Skeletal muscle satellite cell (primary cell): ENCODE measurements at regions not wholly inside any gene's neighbourhood (a gene's known extent, or its start where the extent isn't known, plus 50 kb on each side); places are given as distances from the start of the nearest gene placed in this dataset. TPM values are rescaled to one million over a fixed set of nuclear protein-coding genes. Genes with fewer than 3 reads are reported as not detected.

ENCODE experiments used
- H3K27me3 ChIP-seq: 2 replicates; pipeline ENCODE4 v1.7.0; 2013; ENCODE audit warnings: low read length; ENCODE audit not compliant: control insufficient read depth, insufficient read depth
- H3K36me3 ChIP-seq: 2 replicates; pipeline ENCODE4 v1.7.0; 2013; ENCODE audit warnings: mild to moderate bottlenecking, control low read depth, low read length; ENCODE audit not compliant: insufficient read depth
- H3K4me1 ChIP-seq: 2 replicates; pipeline ENCODE4 v1.7.0; 2013; ENCODE audit warnings: low read length; ENCODE audit not compliant: control insufficient read depth, insufficient read depth
- H3K4me2 ChIP-seq: 2 replicates; pipeline ENCODE4 v1.7.0; 2013; ENCODE audit warnings: mild to moderate bottlenecking, low read length
- H3K4me3 ChIP-seq: 2 replicates; pipeline ENCODE4 v1.7.0; 2013; ENCODE audit warnings: low read length
- H3K9ac ChIP-seq: 2 replicates; pipeline ENCODE4 v1.7.0; 2013; ENCODE audit warnings: mild to moderate bottlenecking, low read depth, low read length, moderate library complexity
- H3K9me3 ChIP-seq: replicated peaks from 2 replicates; pipeline ENCODE4 v1.7.0; 2013; ENCODE audit warnings: mild to moderate bottlenecking, control low read depth, low read length
- small RNA-seq: library from RNA; depleted of rRNA; stranded (forward); fragments of <200 nt; gene quantifications from one replicate; pipeline ENCODE3, GENCODE V24; 2012

DNA sequence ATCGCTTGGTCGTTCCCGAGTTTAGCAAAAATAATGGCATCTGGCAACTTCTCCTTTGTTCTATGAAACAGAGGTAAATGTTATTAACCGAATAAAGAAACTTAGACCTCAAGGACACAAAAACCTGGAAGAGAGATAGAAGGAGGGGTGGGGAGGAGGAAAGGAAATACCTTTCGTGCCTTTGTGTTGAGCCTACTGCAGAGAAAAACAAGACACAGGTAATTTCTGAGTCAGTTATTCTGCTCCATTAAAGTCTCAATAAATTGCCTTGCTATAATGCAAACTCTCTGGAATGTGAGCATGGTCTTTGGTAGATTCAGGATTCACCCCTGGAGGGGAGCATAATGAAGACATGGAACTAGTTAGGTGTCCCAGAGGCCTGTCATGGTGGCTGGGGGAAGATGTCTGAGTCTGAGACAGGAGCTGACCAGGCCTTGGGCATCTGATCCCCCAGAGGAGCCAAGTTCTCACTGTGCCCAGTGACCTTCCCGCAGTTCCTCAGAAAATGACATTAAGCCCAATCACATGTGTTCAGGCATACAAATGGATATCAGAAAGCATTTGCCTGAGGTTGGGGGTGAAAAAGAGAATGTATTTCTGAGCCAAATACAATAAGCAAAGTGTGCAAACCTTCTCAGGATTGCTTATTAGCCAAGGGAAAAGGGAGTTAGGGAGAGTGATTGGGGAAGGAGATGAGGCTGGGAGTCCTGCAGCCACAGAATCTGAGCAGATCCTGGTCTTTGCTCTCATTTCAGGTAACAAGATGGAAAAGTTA is 72.6 kb upstream of the CADM1 start:
- no peaks in the 10 kb centered on the region for H3K27me3 ChIP-seq
- H3K36me3 ChIP-seq = no peaks in the 10 kb centered on the region
- H3K9me3 ChIP-seq = peaks cover 3% of the 10 kb centered on the region
- no peak overlapping the region for H3K4me2 ChIP-seq
- H3K9ac ChIP-seq = no peak overlapping the region
- H3K4me3 ChIP-seq = no peak overlapping the region
- H3K4me1 ChIP-seq = no peaks in the 10 kb centered on the region

DNA sequence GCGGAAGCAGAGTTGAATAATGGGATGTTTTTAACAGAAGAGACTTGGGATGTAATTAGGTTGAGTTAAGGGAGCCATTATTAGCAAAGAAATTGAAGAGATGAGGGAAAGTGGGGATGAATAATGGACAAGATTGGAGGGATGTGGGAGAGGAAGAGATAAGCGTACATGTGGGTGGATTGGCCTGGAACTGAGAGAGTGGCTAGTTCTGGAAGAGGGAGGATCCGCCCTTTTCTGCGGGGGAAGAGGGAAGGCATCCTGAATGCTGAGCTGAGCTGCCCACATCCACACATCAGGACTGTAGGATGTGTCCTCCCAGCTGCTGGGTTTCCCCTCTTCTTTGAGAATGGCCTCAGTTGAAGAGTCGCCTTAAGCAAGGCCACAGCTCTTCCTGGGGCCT is 68.3 kb upstream of the CADM1 start:
- Histone ChIP-seq H3K27me3 (no peaks in the 10 kb centered on the region), H3K36me3 (no peaks in the 10 kb centered on the region), H3K4me2 (no peak overlapping the region), H3K9me3 (peaks cover 3% of the 10 kb centered on the region), H3K4me3 (no peak overlapping the region), H3K9ac (no peak overlapping the region), H3K4me1 (no peaks in the 10 kb centered on the region)

DNA sequence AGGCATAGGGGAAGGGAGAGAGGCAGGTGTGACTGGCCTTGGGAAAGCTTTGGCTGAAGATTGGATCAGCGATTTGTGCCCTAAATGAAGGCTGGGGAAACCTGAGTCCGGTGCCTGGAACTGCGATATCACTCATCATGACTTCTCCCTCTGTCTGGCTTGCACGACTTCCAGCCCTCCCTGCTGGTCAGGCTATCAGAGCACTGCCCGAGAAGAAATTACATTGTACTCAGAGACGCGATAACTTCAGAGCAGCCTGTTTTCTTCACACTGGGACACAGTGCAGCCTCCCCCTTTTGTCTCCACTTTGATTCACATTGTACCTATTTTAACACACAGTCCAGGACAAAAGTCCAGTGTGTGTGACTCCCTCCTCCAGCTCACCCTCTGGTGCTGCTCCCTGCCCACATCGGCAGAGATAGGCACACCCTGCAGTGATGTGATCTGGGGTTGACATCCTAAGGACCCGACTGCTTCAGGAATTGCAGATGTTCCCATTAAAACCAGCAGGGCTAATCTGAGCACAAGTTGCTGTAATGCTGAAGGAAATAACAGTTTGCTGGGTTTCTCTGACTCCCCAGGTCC is 62.1 kb upstream of the CADM1 start:
- Histone ChIP-seq H3K27me3 (no peaks in the 10 kb centered on the region), H3K4me2 (no peak overlapping the region), H3K36me3 (no peaks in the 10 kb centered on the region), H3K4me3 (no peak overlapping the region), H3K9ac (no peak overlapping the region), H3K4me1 (no peaks in the 10 kb centered on the region), H3K9me3 (no peaks in the 10 kb centered on the region)

DNA sequence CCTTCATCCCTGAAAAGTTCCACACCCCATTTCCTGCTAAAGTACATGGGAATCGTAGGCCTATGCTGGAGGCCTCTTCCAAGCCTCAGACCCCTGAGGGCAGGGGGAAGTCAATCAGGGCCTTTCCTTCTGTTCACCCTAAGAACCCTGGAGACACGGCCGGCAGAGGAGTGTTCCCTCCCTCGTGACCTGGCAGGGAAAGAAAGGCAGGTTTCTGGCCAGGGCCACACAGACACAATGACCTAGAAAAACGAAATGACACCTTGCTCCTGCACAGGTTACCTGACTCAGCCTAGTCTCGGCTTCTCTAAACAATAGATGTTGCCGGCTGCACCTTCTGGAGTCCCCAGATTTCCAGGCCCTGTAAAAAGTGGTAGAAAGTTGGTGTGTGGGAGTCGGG is 60.6 kb upstream of the CADM1 start:
- no peaks in the 10 kb centered on the region for H3K9me3 ChIP-seq
- no peak overlapping the region for H3K9ac ChIP-seq
- no peak overlapping the region for H3K4me3 ChIP-seq
- no peaks in the 10 kb centered on the region for H3K27me3 ChIP-seq
- H3K36me3 ChIP-seq = no peaks in the 10 kb centered on the region
- no peaks in the 10 kb centered on the region for H3K4me1 ChIP-seq
- no peak overlapping the region for H3K4me2 ChIP-seq

DNA sequence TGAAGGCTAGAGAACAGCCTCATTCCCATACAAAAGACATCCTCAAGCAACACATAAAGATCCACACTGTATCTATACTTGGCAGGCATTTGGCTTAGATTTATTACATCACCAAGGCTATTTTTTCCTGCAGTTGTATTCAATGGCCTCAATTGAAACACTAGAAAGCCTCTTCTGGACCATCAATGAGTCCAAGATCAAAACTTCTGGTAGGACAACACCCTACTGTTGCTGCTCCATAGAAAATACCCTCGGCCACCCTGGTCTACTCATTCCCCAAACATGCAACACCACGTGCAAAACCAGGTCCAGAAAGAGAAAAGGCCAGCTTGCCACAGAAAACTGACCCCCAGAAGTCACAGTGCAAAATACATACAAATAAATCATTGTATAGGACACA is 56.9 kb upstream of the CADM1 start:
- no peaks in the 10 kb centered on the region for H3K4me1 ChIP-seq
- H3K36me3 ChIP-seq = no peaks in the 10 kb centered on the region
- no peaks in the 10 kb centered on the region for H3K27me3 ChIP-seq
- H3K4me2 ChIP-seq = no peak overlapping the region
- no peak overlapping the region for H3K9ac ChIP-seq
- no peak overlapping the region for H3K4me3 ChIP-seq
- no peaks in the 10 kb centered on the region for H3K9me3 ChIP-seq

DNA sequence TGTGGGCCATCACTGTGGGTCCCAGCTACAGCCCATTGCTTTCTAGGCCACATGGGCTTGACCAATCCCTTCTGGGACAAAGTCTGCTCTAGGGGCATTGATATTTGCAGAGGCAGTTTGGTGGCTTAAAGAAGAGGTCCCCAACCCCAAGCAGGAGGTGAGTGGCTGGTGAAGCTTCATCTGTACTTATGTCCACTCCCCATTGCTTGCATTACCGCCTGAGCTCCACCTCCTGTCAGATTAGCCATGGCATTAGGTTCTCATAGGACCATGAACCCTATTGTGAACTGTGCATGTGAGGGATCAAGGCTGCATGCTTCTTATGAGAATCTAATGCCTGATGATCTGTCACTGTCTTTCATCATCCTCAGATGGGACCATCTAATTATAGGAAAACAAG is 54.4 kb upstream of the CADM1 start:
- Histone ChIP-seq H3K9me3 (no peaks in the 10 kb centered on the region), H3K4me3 (no peak overlapping the region), H3K27me3 (no peaks in the 10 kb centered on the region)

DNA sequence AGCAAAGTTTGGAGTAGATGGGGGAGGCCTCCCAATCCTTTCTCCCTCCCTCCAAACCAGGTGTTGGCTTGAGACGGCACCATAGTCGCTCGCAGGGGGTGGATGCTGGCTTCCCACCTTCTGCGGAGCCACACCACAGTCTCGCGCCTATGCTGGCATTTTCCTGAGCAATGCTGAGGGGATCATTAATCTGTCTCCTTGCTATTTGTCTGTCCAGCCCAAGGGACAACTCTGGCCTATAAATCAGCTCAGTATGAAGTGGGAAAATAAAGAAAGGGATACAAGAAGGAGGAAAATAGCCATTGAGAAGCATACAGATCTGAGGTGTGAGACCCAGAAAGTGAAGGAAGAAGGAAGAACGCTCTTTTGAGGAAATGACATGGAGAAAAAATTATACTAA is 53.5 kb upstream of the CADM1 start:
- no peaks in the 10 kb centered on the region for H3K36me3 ChIP-seq
- no peaks in the 10 kb centered on the region for H3K9me3 ChIP-seq
- H3K4me3 ChIP-seq = no peak overlapping the region
- H3K9ac ChIP-seq = no peak overlapping the region
- H3K4me2 ChIP-seq = no peak overlapping the region
- H3K27me3 ChIP-seq = no peaks in the 10 kb centered on the region
- no peaks in the 10 kb centered on the region for H3K4me1 ChIP-seq

More for the DNA sequence above, 54.4 kb upstream of the CADM1 start:
- Histone ChIP-seq H3K36me3 (no peaks in the 10 kb centered on the region), H3K4me2 (no peak overlapping the region), H3K9ac (no peak overlapping the region), H3K4me1 (no peaks in the 10 kb centered on the region)

DNA sequence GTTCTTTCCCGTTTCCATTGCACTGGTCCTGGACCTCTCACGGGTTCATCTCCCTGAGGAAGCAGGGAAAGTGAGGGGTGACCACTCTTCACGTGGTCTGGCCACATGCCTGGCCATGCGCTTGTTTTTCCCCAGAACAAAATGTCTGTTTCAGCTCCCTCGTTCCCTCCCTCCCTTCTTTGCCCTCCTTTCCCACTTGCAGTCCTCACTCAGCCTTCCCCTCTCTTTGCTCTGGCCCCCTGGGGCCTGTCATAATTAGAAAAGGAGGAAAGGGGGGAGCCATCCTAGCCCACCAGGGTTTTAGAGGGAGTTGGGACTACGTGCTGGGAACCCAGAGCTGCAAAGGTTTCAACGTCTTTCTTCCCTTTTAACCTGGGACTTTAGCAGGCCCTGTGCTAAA is 52.8 kb upstream of the CADM1 start:
- no peaks in the 10 kb centered on the region for H3K36me3 ChIP-seq
- H3K4me3 ChIP-seq = no peak overlapping the region
- no peaks in the 10 kb centered on the region for H3K9me3 ChIP-seq
- no peaks in the 10 kb centered on the region for H3K4me1 ChIP-seq
- H3K4me2 ChIP-seq = no peak overlapping the region
- H3K9ac ChIP-seq = no peak overlapping the region
- H3K27me3 ChIP-seq = no peaks in the 10 kb centered on the region

DNA sequence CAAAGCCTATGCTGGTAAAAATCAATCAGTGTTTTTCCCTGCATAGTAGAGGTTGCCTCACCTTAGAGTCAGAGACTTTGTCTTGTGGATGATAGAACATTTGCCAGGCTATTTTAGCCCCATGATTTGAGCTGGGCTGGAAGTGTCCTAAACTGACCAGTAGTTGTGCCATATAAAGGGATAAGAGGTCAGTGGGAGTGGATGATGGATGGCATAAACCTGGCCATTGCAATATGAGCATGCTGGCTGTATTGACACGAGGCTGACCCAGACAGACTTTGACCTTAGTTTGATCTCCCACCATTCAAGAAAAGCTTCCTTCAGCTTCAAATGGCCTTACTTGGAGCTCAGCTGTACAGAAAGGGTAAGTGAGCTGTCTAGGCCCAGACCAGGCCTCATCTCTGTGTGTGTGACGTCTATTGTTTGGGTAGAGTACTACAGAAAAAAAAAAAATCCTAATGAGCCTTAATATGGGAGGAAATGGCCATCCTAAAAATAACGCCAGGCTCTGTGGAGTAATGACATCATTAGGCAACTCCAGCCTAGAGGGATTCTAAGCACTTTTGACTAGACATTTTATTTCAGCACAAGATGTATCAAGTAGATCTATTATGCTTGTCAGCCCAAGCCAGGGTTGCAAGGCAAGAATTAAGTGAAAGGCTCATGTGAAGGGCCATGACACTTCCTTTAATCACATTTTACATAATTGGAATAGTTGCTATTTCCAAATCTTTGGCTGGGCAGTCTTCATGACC is 51.3 kb upstream of the CADM1 start:
- Histone ChIP-seq H3K36me3 (no peaks in the 10 kb centered on the region), H3K27me3 (no peaks in the 10 kb centered on the region), H3K4me1 (no peaks in the 10 kb centered on the region), H3K9ac (no peak overlapping the region), H3K4me2 (no peak overlapping the region), H3K9me3 (no peaks in the 10 kb centered on the region), H3K4me3 (no peak overlapping the region)

Small RNAs in the stretch of these regions (small RNA-seq; reads per million reads assigned to genes)
- not detected for gene AP000770.2
- gene RF01210 = not detected
- gene RPL12P46 = not detected
